ENCODE measurements at regions not wholly inside any gene's neighbourhood (a gene's known extent, or its start where the extent isn't known, plus 50 kb on each side); places are given as distances from the start of the nearest gene placed in this dataset.

- TF ChIP-seq EP300 (IDR thresholded peaks at IDR 0.05) (no peak), CTCF (IDR thresholded peaks at IDR 0.05) (no peak), POLR2A (IDR thresholded peaks at IDR 0.05) (no peak)
These were observed 205.6 kb downstream of the IL20RB start for GRCh38 chr3:137163241-137163871.

Measured in upper lobe of left lung (tissue), 4 donors.